Esophagus muscularis mucosa (tissue), 3 donors: ENCODE measurements at regions not wholly inside any gene's neighbourhood (a gene's known extent, or its start where the extent isn't known, plus 50 kb on each side); places are given as distances from the start of the nearest gene placed in this dataset.

Source experiments
- CTCF ChIP-seq, 3 experiments: fragments of 200-600 bp in 2 of 3; fragments of 450-650 bp in 1 of 3; sonication (generic) in 2 of 3; IDR thresholded peaks; one replicate each; pipeline ENCODE4 v1.5.1; 2017 to 2019; ENCODE audit warnings: antibody characterized with exemption in 3 of 3, mild to moderate bottlenecking in 2 of 3, moderate library complexity in 1 of 3
- POLR2A ChIP-seq: fragments of 450-650 bp; IDR thresholded peaks from one replicate; pipeline ENCODE4 v1.6.1; 2017; ENCODE audit warnings: antibody characterized with exemption, moderate library complexity, mild to moderate bottlenecking, low read depth

- TF ChIP-seq CTCF (IDR thresholded peaks at IDR 0.05) (no peak), POLR2A (no peak)
These were observed 171.8 kb downstream of the POTEB3 start for GRCh38 chr15:21268436-21268940.
